ENCODE measurements at regions not wholly inside any gene's neighbourhood (a gene's known extent, or its start where the extent isn't known, plus 50 kb on each side); places are given as distances from the start of the nearest gene placed in this dataset.

DNA sequence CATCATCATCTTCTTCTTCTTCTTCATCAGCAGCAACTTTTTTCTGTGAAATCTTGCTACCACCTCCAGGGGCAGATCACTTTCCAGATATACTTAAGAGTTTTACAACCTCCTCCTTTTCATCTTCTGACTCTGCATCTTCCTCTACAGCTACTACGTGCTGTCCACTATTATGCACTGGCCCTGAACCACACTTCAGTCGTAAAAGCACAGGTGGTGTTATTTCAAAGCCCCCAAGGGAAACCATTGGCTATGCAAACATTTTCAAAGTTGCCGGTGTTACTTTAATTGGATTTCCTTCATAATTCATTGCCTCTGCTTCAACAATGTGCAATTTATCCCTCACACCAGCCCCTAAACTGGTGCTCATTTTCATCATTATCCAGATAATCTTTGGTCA lies 75.0 kb downstream of the POLR1D start:
- no peak for TF ChIP-seq HDAC2 (IDR thresholded peaks at IDR 0.05)
- TF ChIP-seq, protein P1, sequence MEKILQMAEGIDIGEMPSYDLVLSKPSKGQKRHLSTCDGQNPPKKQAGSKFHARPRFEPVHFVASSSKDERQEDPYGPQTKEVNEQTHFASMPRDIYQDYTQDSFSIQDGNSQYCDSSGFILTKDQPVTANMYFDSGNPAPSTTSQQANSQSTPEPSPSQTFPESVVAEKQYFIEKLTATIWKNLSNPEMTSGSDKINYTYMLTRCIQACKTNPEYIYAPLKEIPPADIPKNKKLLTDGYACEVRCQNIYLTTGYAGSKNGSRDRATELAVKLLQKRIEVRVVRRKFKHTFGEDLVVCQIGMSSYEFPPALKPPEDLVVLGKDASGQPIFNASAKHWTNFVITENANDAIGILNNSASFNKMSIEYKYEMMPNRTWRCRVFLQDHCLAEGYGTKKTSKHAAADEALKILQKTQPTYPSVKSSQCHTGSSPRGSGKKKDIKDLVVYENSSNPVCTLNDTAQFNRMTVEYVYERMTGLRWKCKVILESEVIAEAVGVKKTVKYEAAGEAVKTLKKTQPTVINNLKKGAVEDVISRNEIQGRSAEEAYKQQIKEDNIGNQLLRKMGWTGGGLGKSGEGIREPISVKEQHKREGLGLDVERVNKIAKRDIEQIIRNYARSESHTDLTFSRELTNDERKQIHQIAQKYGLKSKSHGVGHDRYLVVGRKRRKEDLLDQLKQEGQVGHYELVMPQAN (conservative IDR thresholded peaks at IDR 0.05), result no peak
- TF ChIP-seq, protein P2, sequence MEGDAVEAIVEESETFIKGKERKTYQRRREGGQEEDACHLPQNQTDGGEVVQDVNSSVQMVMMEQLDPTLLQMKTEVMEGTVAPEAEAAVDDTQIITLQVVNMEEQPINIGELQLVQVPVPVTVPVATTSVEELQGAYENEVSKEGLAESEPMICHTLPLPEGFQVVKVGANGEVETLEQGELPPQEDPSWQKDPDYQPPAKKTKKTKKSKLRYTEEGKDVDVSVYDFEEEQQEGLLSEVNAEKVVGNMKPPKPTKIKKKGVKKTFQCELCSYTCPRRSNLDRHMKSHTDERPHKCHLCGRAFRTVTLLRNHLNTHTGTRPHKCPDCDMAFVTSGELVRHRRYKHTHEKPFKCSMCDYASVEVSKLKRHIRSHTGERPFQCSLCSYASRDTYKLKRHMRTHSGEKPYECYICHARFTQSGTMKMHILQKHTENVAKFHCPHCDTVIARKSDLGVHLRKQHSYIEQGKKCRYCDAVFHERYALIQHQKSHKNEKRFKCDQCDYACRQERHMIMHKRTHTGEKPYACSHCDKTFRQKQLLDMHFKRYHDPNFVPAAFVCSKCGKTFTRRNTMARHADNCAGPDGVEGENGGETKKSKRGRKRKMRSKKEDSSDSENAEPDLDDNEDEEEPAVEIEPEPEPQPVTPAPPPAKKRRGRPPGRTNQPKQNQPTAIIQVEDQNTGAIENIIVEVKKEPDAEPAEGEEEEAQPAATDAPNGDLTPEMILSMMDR (IDR thresholded peaks at IDR 0.05 in 2 of 3, conservative IDR thresholded peaks at IDR 0.05 in 1 of 3; ENCODE audit: control insufficient read depth in 2 of 3, extremely low read depth in 1 of 3, insufficient read depth in 1 of 3, low read depth in 3 of 3, low read length in 3 of 3), result no peak

All from GM12878 (cell line).